ENCODE measurements at regions not wholly inside any gene's neighbourhood (a gene's known extent, or its start where the extent isn't known, plus 50 kb on each side); places are given as distances from the start of the nearest gene placed in this dataset.

- H3K36me3 ChIP-seq (ENCODE audit: control insufficient read depth in 2 of 2, insufficient read depth in 1 of 2, low read length in 2 of 2): no peaks in the 10 kb centered on the region
- ChIA-PET POLR2A (no interaction called here), CTCF (interaction anchor here (0.6 to 1.0 kb wide), 2 partner anchors 10 to 373 kb away, joined by 3 to 4 read pairs; no protein-coding TSS in a partner anchor)
- no peak overlapping the region for H3K4me3 ChIP-seq (ENCODE audit: low read depth, low read length)
- H3K9me3 ChIP-seq (ENCODE audit: control insufficient read depth, insufficient read depth, low read depth, low read length): no peaks in the 10 kb centered on the region
- no peaks in the 10 kb centered on the region; the same call in 1 of the 2 replicates for H3K4me1 ChIP-seq (ENCODE audit: control insufficient read depth, insufficient read depth, low read length)
- no peak overlapping the region for H3K27ac ChIP-seq (ENCODE audit: extremely low read depth, low read depth, low read length)
- TF ChIP-seq ZNF121 (tag by site-specific recombination; IDR thresholded peaks at IDR 0.05) (0 out of 2 replicates have a peak, but pooled peaks have one; percentile 37), MYNN (tag by site-specific recombination; IDR thresholded peaks at IDR 0.05; ENCODE audit: borderline replicate concordance) (no peak), ZFP3 (tag by site-specific recombination; IDR thresholded peaks at IDR 0.05; ENCODE audit: low read depth) (no peak), ZFP69B (tag by site-specific recombination; IDR thresholded peaks at IDR 0.05) (no peak), MEIS1 (CRISPR knock-in tag; IDR thresholded peaks at IDR 0.05; ENCODE audit: borderline replicate concordance) (no peak), ZNF16 (tag by site-specific recombination; IDR thresholded peaks at IDR 0.05; ENCODE audit: low read depth) (no peak)
- TF ChIP-seq, protein P1, sequence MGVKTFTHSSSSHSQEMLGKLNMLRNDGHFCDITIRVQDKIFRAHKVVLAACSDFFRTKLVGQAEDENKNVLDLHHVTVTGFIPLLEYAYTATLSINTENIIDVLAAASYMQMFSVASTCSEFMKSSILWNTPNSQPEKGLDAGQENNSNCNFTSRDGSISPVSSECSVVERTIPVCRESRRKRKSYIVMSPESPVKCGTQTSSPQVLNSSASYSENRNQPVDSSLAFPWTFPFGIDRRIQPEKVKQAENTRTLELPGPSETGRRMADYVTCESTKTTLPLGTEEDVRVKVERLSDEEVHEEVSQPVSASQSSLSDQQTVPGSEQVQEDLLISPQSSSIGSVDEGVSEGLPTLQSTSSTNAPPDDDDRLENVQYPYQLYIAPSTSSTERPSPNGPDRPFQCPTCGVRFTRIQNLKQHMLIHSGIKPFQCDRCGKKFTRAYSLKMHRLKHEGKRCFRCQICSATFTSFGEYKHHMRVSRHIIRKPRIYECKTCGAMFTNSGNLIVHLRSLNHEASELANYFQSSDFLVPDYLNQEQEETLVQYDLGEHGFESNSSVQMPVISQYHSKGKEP (tag by site-specific recombination; IDR thresholded peaks at IDR 0.05): no peak
- TF ChIP-seq, protein P2, sequence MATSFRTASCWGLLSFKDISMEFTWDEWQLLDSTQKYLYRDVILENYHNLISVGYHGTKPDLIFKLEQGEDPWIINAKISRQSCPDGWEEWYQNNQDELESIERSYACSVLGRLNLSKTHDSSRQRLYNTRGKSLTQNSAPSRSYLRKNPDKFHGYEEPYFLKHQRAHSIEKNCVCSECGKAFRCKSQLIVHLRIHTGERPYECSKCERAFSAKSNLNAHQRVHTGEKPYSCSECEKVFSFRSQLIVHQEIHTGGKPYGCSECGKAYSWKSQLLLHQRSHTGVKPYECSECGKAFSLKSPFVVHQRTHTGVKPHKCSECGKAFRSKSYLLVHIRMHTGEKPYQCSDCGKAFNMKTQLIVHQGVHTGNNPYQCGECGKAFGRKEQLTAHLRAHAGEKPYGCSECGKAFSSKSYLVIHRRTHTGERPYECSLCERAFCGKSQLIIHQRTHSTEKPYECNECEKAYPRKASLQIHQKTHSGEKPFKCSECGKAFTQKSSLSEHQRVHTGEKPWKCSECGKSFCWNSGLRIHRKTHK (tag by site-specific recombination; IDR thresholded peaks at IDR 0.05): no peak
These were observed 125.1 kb downstream of the LY86 start for GRCh38 chr6:6713657-6714056.

GRCh38 chr6:6714118-6714897 lies 125.8 kb downstream of the LY86 start:
- TF ChIP-seq ZFHX2 (tag by site-specific recombination; conservative IDR thresholded peaks at IDR 0.05): no peak
- no peak for TF ChIP-seq ZFP3 (tag by site-specific recombination; IDR thresholded peaks at IDR 0.05; ENCODE audit: low read depth)
- CTCF ChIA-PET: interaction anchor here (0.7 to 1.2 kb wide), 4 partner anchors 9 to 524 kb away, joined by 3 to 6 read pairs (median 4); no protein-coding TSS in a partner anchor
- Histone ChIP-seq H3K27ac (ENCODE audit: extremely low read depth, low read depth, low read length) (no peak overlapping the region), H3K9me3 (ENCODE audit: control insufficient read depth, insufficient read depth, low read depth, low read length) (no peaks in the 10 kb centered on the region), H3K4me1 (ENCODE audit: control insufficient read depth, insufficient read depth, low read length) (no peaks in the 10 kb centered on the region; the same call in 1 of the 2 replicates), H3K4me3 (ENCODE audit: low read depth, low read length) (no peak overlapping the region), H3K36me3 (ENCODE audit: control insufficient read depth in 2 of 2, insufficient read depth in 1 of 2, low read length in 2 of 2) (no peaks in the 10 kb centered on the region)
- POLR2A ChIA-PET: interaction anchor here (0.6 to 0.7 kb wide), 3 partner anchors 9 to 250 kb away, joined by 3 to 8 read pairs (median 4); no protein-coding TSS in a partner anchor

DNA sequence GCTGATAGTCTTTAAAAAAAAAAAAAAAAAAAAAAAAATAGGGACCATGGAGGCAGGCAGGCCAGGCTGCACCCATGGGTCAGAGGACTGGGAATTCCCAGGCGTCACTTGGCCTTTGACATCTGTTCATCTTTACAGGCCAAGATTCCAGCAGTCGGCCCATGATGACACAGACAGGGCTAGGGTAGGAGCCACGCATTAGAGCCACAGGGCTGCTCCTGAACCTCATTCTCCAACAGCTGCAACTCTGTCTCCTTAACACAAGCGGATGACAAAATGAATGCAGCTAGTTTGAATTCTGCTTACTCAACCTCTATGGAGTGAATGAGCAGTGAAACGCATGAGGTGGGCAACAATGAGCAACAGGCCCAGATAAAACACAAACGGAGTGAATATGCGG lies 126.4 kb downstream of the LY86 start:
- ChIA-PET CTCF (interaction anchor here (0.7 to 1.2 kb wide), 2 partner anchors 9 to 37 kb away, joined by 4 to 6 read pairs; no protein-coding TSS in a partner anchor), POLR2A (interaction anchor here (0.7 kb wide), 2 partner anchors 167 to 249 kb away, joined by 4 to 8 read pairs; no protein-coding TSS in a partner anchor)
- Histone ChIP-seq H3K27ac (ENCODE audit: extremely low read depth, low read depth, low read length) (no peak overlapping the region), H3K36me3 (ENCODE audit: control insufficient read depth in 2 of 2, insufficient read depth in 1 of 2, low read length in 2 of 2) (no peaks in the 10 kb centered on the region), H3K4me3 (ENCODE audit: low read depth, low read length) (no peak overlapping the region), H3K9me3 (ENCODE audit: control insufficient read depth, insufficient read depth, low read depth, low read length) (no peaks in the 10 kb centered on the region), H3K4me1 (ENCODE audit: control insufficient read depth, insufficient read depth, low read length) (no peaks in the 10 kb centered on the region; the same call in 1 of the 2 replicates)
- TF ChIP-seq ZFHX2 (tag by site-specific recombination; conservative IDR thresholded peaks at IDR 0.05) (no peak), SP2 (tag by site-specific recombination; IDR thresholded peaks at IDR 0.05) (no peak), GFI1B (tag by site-specific recombination; IDR thresholded peaks at IDR 0.05) (no peak), ZNF292 (tag by site-specific recombination; IDR thresholded peaks at IDR 0.05; ENCODE audit: borderline replicate concordance, low read depth) (no peak), ZFP37 (tag by site-specific recombination; IDR thresholded peaks at IDR 0.05) (no peak), SCRT1 (tag by site-specific recombination; IDR thresholded peaks at IDR 0.05; ENCODE audit: borderline replicate concordance) (no peak), ZNF830 (tag by site-specific recombination; IDR thresholded peaks at IDR 0.05; ENCODE audit: low read depth) (no peak), ZNF133 (tag by site-specific recombination; IDR thresholded peaks at IDR 0.05) (no peak), ZFP41 (tag by site-specific recombination; IDR thresholded peaks at IDR 0.05; ENCODE audit: borderline replicate concordance) (no peak)
- TF ChIP-seq, protein P3, sequence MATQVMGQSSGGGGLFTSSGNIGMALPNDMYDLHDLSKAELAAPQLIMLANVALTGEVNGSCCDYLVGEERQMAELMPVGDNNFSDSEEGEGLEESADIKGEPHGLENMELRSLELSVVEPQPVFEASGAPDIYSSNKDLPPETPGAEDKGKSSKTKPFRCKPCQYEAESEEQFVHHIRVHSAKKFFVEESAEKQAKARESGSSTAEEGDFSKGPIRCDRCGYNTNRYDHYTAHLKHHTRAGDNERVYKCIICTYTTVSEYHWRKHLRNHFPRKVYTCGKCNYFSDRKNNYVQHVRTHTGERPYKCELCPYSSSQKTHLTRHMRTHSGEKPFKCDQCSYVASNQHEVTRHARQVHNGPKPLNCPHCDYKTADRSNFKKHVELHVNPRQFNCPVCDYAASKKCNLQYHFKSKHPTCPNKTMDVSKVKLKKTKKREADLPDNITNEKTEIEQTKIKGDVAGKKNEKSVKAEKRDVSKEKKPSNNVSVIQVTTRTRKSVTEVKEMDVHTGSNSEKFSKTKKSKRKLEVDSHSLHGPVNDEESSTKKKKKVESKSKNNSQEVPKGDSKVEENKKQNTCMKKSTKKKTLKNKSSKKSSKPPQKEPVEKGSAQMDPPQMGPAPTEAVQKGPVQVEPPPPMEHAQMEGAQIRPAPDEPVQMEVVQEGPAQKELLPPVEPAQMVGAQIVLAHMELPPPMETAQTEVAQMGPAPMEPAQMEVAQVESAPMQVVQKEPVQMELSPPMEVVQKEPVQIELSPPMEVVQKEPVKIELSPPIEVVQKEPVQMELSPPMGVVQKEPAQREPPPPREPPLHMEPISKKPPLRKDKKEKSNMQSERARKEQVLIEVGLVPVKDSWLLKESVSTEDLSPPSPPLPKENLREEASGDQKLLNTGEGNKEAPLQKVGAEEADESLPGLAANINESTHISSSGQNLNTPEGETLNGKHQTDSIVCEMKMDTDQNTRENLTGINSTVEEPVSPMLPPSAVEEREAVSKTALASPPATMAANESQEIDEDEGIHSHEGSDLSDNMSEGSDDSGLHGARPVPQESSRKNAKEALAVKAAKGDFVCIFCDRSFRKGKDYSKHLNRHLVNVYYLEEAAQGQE (tag by site-specific recombination; IDR thresholded peaks at IDR 0.05): no peak
- TF ChIP-seq, protein P4, sequence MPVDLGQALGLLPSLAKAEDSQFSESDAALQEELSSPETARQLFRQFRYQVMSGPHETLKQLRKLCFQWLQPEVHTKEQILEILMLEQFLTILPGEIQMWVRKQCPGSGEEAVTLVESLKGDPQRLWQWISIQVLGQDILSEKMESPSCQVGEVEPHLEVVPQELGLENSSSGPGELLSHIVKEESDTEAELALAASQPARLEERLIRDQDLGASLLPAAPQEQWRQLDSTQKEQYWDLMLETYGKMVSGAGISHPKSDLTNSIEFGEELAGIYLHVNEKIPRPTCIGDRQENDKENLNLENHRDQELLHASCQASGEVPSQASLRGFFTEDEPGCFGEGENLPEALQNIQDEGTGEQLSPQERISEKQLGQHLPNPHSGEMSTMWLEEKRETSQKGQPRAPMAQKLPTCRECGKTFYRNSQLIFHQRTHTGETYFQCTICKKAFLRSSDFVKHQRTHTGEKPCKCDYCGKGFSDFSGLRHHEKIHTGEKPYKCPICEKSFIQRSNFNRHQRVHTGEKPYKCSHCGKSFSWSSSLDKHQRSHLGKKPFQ (tag by site-specific recombination; IDR thresholded peaks at IDR 0.05): no peak
- TF ChIP-seq, protein P5, sequence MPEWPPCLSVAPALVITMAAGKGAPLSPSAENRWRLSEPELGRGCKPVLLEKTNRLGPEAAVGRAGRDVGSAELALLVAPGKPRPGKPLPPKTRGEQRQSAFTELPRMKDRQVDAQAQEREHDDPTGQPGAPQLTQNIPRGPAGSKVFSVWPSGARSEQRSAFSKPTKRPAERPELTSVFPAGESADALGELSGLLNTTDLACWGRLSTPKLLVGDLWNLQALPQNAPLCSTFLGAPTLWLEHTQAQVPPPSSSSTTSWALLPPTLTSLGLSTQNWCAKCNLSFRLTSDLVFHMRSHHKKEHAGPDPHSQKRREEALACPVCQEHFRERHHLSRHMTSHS (tag by site-specific recombination; IDR thresholded peaks at IDR 0.05): no peak

Measured in HEK293 (cell line).